H1 (cell line): ENCODE measurements at regions not wholly inside any gene's neighbourhood (a gene's known extent, or its start where the extent isn't known, plus 50 kb on each side); places are given as distances from the start of the nearest gene placed in this dataset.

Experiments
- ATF2 ChIP-seq: IDR thresholded peaks from 2 replicates; pipeline ENCODE4 v1.6.1; 2012; ENCODE audit warnings: low read length, inconsistent platforms
- CEBPB ChIP-seq: IDR thresholded peaks from 2 replicates; pipeline ENCODE4 v1.6.1; 2012; ENCODE audit warnings: low read depth, low read length
- CTCF ChIP-seq, 3 experiments: IDR thresholded peaks; 1 replicate in 2 of 3; 2 replicates in 1 of 3; pipeline versions ENCODE4 v1.5.1 to v1.6.1; 2011; ENCODE audit warnings: low read length in 3 of 3, mild to moderate bottlenecking in 3 of 3, inconsistent platforms in 2 of 3, low read depth in 1 of 3, moderate library complexity in 1 of 3; ENCODE audit not compliant: insufficient read depth in 1 of 3; ENCODE audit errors: control extremely low read depth in 1 of 3
- JUN ChIP-seq: IDR thresholded peaks from 2 replicates; pipeline ENCODE4 v1.6.1; 2011; ENCODE audit warnings: low read depth, mild to moderate bottlenecking, improper control_type of control experiment, low read length
- MAX ChIP-seq: IDR thresholded peaks from 2 replicates; pipeline ENCODE4 v1.6.1; 2012; ENCODE audit warnings: inconsistent platforms
- POLR2A ChIP-seq, 2 experiments: IDR thresholded peaks; 1 replicate in 1 of 2; 2 replicates in 1 of 2; pipeline ENCODE4 v1.6.1; 2011; ENCODE audit warnings: low read depth in 2 of 2, low read length in 2 of 2, mild to moderate bottlenecking in 2 of 2; ENCODE audit errors: control extremely low read depth in 1 of 2
- RXRA ChIP-seq: IDR thresholded peaks from 2 replicates; pipeline ENCODE4 v1.6.1; 2011; ENCODE audit warnings: low read depth, mild to moderate bottlenecking, low read length, moderate library complexity; ENCODE audit not compliant: insufficient read depth
- SAP30 ChIP-seq: fragments of 300-600 bp; sonication (generic); IDR thresholded peaks from 2 replicates; pipeline ENCODE4 v1.7.1; 2012; ENCODE audit warnings: low read length, moderate library complexity, mild to moderate bottlenecking, inconsistent platforms; ENCODE audit not compliant: insufficient read depth, insufficient replicate concordance
- USF2 ChIP-seq: IDR thresholded peaks from 2 replicates; pipeline ENCODE4 v1.6.1; 2011; ENCODE audit warnings: low read length, improper control_type of control experiment

- no peak for TF ChIP-seq RXRA
- TF ChIP-seq JUN, result no peak
- TF ChIP-seq ATF2, result no peak
- no peak for TF ChIP-seq POLR2A (IDR thresholded peaks at IDR 0.05; ENCODE audit: control extremely low read depth in 1 of 2, low read depth in 2 of 2, low read length in 2 of 2)
- no peak for TF ChIP-seq USF2
- no peak for TF ChIP-seq MAX
- no peak for TF ChIP-seq CEBPB
- TF ChIP-seq SAP30, result no peak
- TF ChIP-seq CTCF (IDR thresholded peaks at IDR 0.05; ENCODE audit: control extremely low read depth in 1 of 3, insufficient read depth in 1 of 3, low read depth in 1 of 3, low read length in 3 of 3), result no peak
These were observed 83.2 kb downstream of the MANEA start for GRCh38 chr6:95660544-95660943.
